GM18868 (cell line): ENCODE measurements at regions not wholly inside any gene's neighbourhood (a gene's known extent, or its start where the extent isn't known, plus 50 kb on each side); places are given as distances from the start of the nearest gene placed in this dataset.

Source experiments
- ATAC-seq: cut with Tn5 transposase; IDR thresholded peaks from one replicate; pipeline ENCODE4 v1.9.1; 2021; ENCODE audit warnings: mild to moderate bottlenecking, moderate library complexity; ENCODE audit not compliant: unreplicated experiment

DNA sequence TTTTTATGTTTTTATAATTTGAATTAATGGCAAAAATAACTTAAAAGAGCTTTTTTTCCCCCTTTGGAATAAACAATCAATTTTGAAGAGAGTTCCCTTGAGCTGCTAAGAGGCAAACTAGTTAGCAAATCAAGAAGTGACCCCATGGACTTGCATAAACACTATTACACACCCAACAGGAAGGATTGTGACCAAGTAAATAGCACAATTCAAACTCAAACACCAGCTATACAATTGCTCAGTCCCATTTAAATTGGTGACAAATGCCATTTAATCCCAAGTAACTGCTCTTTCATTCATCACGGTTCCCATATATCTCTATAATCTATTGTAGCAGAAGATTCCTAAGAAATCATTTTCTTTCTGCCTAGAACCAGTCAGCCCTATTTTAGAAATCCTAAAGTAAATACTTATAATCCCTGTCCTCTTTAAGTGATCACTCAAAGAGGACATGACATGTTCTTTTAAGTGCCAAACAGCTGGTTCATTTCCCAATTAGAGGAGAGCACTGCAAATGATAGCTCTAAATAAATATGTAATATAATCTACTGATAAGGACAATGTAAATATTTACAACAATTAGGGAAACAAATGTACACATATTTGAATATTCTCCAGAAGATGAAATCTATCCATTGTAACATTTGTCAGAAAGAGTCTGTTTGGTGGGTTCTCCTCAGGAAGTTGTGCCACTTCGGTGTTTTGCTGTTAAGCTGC lies 137.8 kb upstream of the ADAMTS9 start:
- ATAC-seq: no peak

GRCh38 chr3:64824394-64824909 lies 136.7 kb upstream of the ADAMTS9 start:
- no peak for ATAC-seq

DNA sequence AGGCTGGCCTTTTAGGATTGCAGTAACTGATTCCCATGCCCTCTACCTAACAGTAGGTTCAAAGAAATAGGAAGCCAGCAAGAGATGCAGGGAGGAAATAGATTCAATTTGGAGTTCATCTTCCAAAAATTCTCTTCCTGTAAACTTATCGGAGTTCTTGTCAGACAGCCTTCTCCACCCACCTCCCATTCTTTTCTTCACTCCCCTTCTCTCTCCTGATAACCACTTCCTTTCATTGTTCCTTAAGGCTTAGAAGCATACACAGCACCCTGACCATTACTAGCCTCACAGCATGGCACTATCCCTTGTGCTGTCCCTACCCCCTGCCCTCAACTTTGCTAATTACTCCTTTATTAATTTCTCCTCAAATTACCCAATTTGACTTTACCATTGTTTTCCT lies 130.4 kb upstream of the ADAMTS9 start:
- no peak for ATAC-seq

DNA sequence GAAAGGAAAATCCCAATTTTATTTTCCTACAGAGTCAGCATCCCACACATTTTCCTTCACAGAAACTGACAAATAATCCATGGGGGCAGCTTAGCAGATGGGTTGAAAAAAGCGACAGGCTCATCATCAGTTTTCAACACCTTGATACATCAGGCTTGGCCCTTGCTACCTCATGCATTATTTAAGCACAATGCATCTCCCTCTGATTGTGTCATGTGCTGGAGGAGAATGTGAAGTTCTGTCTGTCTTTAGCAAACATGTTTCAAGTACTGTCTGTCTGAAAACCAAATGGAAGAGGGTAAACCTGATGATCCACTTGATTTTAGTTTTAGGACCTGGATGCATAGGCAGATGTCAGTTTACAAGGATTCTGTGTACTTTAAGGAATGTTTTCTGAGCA lies 128.6 kb upstream of the ADAMTS9 start:
- no peak for ATAC-seq

GRCh38 chr3:64815789-64816188 lies 128.0 kb upstream of the ADAMTS9 start:
- no peak for ATAC-seq

- no peak for ATAC-seq
These were observed 127.4 kb upstream of the ADAMTS9 start for GRCh38 chr3:64815195-64815631.

GRCh38 chr3:64814351-64814750 lies 126.6 kb upstream of the ADAMTS9 start:
- ATAC-seq: no peak

DNA sequence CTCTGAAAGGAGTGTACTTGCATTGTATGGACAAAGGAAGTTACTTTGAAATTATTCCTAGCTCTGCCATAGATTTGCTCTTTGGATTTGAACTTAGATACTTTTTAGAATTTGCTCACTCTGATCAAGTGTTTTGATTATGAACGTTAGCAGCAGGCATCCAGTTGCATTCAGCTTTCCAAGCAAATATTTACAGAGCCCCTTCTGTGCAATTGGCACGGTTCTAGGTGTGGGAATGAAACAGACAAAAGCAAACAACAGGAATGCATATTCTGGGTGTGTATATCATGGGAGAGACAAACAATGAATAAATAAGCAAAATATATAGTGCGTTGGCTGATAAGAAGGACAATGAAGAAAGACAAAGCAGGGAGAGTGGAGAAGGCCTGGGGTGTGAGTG lies 125.5 kb upstream of the ADAMTS9 start:
- no peak for ATAC-seq

- no peak for ATAC-seq
These were observed 121.3 kb upstream of the ADAMTS9 start for GRCh38 chr3:64809086-64809485.

DNA sequence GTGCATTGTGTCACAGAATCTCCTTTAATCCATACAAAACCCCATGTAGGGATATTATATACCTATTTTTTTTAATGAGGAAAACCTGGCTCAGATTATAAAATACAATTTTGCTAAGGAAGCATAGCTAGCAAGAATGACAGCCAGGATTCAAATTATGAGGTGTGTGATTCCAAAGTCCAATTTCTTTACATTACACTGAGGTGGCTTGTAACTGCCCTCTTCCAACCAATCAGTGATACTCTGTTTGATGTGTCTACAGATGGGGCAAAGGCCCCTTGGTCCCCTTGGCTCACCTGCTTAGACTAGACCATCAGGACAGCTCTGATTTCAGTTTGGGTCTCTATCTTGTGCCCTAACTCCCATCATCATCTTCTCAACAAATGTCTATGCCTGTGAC lies 120.3 kb upstream of the ADAMTS9 start:
- no peak for ATAC-seq

DNA sequence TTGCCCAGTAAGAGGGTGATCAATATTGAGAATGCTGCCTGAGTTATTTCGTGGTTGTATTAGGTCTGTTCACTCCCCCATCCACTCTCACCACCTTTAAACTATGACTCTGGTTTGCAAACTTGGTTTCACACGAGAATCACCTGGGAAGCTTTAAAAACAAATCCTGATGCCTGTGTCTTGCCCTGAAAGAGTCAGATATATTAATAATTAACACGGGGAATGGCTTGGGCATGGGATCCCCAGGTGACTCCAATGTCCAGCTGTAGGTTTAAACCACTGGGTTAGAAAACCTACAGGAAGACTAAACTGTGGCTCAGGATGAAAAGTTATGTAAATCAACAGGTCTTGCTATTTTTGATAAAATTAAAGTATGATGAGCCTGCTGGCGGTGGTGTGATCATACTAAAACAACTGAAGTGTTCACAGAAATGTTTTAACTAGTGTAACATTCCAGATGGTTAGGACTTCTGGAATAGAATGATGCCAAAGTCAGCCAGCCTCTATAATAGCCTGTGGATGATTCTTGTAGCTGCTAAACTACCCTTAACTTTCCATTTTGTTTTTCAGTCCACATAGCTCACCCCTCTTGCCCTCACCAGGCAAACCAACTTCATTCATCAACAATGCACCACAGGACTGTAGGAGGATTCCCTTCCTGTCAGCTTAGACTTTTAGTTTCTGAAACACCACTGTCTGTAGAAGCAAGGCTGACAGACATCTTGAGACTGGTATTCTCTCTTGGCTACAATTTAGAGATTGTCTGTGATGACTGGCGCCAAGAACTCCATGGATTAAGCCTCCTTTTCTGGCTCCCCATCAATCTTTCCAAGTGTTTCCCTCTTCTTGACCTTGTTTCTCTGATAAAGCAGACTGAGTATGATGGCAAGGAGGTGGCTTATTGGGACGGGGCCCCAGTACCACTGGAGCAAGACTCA lies 119.1 kb upstream of the ADAMTS9 start:
- no peak for ATAC-seq

GRCh38 chr3:64805978-64806377 lies 118.2 kb upstream of the ADAMTS9 start:
- no peak for ATAC-seq

- ATAC-seq: no peak
These were observed 117.4 kb upstream of the ADAMTS9 start for GRCh38 chr3:64805248-64805647.

- ATAC-seq: no peak
These were observed 115.7 kb upstream of the ADAMTS9 start for GRCh38 chr3:64803469-64803868.

- no peak for ATAC-seq
These were observed 114.7 kb upstream of the ADAMTS9 start for GRCh38 chr3:64802460-64802859.

GRCh38 chr3:64801856-64802255 lies 114.1 kb upstream of the ADAMTS9 start:
- ATAC-seq: no peak

DNA sequence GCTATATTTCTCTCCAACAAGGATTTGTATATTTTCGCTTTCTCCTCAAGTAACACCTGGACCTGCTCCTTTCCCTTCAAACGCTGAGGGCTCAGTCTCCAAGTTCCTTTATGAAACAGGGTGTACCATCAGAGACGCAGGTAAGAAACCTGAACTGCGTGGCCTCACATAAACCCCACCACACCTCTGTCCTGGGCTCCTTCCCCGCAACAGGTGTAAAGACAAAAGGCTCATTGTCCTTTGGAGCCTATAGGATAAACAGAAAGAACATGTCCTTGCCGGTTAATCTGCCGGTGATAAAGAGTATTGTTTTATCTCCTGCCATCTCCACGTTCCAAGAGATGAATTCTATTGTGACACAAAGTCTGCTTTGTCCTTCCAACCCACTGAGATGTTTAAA lies 111.8 kb upstream of the ADAMTS9 start:
- no peak for ATAC-seq

DNA sequence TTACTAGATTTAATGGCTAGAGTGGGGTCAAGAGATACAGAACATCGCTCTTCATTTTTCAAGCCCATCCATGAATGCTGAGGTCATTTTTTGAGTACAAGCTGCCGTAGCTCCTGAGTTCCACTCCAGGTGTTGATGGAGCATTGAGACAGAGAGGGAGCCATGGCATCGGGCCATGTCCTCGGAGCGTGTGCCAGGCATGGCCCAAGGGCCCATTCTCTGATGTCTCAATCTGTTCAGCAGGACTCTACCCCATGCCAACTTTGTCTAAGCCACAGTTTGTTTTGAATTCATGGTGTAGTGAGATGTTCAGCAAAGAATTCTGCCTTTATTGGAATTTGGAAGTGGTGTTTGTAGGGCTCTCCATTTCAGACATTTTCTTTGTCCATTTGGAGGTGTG lies 110.5 kb upstream of the ADAMTS9 start:
- no peak for ATAC-seq

DNA sequence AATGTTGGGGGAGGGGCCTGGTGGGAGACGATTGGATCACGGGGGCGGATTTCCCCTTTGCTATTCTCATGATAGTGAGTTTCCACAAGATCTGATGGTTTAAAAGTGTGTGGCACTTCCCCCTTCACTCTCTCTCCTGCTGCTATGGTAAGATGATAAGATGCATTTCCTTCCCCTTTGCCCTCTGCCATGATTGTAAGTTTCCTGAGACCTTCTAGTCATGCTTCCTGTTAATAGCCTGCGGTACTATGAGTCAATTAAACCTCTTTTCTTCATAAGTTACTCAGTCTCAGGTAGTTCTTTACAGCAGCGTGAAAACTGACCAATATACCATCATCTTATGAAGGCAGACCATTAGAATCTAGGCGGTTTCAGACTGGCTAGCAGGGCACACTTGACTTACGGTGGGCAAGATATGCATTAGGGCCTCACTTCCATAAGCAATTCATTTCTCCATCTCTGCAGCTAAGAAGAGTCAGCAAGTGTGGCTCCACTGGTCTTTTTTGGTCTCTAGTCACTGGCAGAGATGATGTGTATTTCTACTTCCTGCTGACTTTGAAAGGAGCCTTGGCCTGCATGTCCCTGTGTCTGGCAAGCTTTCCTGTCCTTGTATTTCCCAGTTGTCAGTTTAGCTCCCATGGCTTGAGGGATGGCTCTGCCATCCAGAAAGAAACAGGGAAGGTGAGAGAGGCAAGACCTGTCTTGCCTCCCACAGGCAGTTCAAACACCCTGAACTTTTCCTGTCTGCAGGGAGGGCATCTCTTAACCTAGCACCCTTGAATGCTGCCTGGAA lies 109.0 kb upstream of the ADAMTS9 start:
- ATAC-seq: no peak

DNA sequence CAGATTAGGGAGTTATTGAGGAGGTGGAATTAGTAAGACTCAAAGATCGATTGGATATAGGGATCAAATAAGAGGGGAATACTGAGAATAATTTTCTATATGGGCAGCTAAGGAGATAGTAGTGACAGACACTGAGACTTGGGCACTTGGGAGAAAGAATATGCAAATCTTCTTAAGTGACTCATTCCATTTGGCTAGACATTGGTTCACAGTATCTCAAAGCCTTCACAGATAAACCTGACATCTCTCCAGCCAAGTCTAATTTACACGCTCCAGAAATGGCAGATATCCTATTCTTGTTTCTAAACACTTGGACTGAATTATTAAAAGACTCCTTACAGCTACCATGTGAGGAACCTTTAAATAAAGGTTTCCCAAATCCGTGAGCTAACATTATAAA lies 104.6 kb upstream of the ADAMTS9 start:
- ATAC-seq: no peak

DNA sequence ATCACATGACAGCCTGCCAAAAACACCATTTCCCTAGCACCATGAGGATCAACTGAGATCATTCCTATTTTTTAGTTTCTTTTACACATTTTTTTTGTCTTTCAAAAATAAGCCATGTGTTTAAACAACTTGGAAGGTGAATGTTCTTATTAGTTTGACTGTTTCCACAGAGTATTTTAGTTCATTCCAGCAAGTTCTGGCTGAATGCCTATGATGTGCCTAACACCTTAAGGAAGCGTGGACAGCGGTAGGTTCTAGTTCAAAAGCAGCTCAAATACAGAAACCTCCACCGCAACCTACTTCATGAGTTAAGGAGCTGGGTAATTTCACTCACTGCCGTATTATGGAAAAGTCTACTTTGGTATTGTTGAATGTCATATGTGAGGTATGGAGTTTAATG lies 101.3 kb upstream of the ADAMTS9 start:
- ATAC-seq: no peak
